Colon (tissue), 2 donors: ENCODE measurements at regions not wholly inside any gene's neighbourhood (a gene's known extent, or its start where the extent isn't known, plus 50 kb on each side); places are given as distances from the start of the nearest gene placed in this dataset.
"Not testable (repeated sequence)": the region's sequence is repeated elsewhere in the genome, so short reads cannot be mapped to it uniquely, and the experiment has no call there.

Source experiments
- FAIRE-seq: peaks from 2 replicates; lab custom pipeline; 2012; peaks lifted over from hg19 to GRCh38; lab: Jason Lieb, UNC
- donor health status: control.
- donor health status: control.

DNA sequence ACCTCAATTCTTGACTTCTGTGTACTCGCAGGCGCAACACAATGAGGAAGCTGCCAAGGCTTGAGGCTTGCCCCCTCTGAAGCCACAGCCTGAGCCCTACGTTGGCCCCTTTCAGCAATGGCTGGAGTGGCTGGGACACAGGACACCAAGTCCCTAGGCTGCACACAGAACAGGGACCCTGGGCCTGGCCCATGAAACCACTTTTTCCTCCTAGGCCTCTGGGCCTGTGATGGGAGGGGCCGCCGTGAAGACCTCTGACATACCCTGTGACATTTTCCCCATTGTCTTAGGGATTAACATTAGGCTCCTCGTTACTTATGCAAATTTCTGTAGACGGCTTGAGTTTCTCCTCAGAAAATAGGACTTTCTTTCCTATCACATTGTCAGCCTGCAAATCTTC, 507.2 kb upstream of the ZNF608 start:
- FAIRE-seq: not testable (repeated sequence)

DNA sequence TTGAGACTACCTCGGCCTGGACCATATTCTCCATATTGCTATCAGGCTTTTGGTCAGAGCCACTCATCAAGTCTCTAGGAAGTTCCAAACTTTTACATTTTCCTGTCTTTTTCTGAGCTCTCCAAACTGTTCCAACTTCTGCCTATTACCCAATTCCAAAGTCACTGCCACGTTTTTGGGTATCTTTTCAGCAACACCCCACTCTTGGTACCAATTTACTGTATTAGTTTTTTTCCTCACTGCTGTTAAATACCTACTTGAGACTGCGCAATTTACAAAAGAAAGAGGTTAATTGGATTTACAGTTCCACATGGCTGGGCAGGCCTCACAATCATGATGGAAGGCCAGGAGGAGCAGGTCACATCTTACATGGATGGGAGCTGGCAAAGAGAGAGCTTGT, 507.8 kb upstream of the ZNF608 start:
- no peak for FAIRE-seq

DNA sequence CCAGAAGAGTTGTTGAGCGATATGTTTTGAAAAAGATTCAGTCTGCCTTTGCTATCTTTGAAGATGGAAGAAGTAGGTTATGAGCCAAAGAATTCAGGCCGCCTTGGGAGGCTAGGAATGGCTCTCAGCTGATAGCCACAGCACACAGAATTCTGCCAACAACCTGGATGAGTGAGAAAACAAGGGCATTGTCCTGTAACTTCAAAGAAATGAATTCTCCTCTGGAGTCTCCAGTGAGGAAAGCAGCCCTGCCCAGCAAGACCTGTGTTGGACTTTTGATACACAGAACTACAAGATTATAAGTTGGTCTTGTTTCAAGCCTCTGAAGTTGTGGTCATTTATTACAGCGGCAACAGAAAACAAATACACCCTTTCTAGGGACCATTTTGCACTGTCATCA, 509.9 kb upstream of the ZNF608 start:
- no peak for FAIRE-seq

DNA sequence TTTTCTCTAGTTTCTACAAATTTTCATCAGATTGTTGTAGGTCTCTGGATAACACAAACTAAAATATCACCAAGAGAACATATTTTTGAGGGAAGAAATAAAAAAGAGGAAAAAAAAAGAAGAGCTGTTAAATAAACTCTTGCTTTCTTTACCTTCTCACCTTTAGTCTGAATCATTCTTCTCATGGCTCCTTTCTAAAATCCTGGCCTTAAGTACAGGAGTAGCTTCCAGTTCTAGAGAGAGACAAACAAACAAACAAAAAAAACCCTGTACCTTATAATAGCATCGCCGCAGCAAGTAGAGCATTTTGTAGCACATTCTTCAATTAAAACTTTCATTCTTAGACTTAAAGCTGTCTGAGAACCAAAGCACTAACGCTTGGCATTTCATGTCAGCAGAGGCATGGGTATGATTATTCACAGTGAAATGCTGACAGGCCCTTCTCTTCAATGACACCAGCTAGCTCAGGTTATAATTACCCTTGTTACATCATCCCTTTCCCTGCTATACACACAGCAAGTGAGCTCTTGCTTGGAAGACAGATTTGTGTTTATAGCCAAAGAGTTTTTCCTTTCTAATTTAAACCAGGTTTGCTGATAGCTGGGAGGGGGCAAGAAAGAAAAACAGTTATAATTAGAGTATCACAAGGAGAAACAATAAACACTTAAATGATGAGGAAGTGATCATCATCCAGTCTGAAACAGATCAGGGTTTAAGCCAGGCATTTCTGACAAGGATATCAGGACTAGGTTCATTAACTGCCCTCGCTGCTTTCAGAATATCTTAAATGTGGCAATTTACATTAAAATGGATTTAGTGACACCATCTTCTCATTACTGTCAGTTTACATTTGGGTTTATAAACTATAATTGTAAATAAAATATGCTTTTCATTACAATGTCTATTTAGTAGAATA, 510.9 kb upstream of the ZNF608 start:
- FAIRE-seq: no peak

DNA sequence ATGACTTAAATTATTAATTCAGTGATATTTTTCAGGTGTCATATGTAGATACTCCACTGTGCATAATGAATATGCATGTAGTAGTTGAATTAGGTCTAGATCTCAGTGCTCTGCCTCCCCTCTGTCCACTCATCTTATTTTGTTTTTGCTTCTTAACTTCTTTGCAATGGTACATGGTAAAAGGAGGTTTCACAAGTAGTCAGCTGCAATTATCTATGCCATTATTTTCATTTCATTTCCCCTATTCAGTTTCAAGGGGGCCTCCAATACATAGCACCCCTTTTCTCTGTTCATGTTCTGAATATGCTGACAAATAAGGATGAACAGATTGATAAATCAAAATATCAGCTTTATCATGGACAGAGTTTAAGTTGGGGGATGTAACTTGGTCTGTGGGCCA, 511.6 kb upstream of the ZNF608 start:
- no peak for FAIRE-seq

DNA sequence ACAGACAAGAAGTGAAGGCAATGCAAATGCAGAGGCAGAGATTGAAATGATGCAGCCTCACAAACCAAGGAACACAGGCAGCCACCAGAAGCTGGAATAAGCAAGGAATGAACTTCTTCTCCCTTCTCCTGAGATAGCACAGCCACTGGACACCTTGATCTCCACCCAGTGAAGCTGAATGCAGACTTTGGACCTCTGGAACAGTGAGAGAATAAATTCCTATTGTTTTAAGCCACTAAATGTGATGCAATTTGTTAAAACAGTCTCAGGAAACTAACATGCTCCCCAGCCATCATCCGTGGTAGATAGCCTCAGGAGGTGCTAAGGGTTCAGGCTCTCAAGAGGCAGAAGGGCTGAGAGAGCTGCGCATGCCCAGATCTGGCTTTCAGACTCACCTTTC, 512.2 kb upstream of the ZNF608 start:
- FAIRE-seq: no peak

DNA sequence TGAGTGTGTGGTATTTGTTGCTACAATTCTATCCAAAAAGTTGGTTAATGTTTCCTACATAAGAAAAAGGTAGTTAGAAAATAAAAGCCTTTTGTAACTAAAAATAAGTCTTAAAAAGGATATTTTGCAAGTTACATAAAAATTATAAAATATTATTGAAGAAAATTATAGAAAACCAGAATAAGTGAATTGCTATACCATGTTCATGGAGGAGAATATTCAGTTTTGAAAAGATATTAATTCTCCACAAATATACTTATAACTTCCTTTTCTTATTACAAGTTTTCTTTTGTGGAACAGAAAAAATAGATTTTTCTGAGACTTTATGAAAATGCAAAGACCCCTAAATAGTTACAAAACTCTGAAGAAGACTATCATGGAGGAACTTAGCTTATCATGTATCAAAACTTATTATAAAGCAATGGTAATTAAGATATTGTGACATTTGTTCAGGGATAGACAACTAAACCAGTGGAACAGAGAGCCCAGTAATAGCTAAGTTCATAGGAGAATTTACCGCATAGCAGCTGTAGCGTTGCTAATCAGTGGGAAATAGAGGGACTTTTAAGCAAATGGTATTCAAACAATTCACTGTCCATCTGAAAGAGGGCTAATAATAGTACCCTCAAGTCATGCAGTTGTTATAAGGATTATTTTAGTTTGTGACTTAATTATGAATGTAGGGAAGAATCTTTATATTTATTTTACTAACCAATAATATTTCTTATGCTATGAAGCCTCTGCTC, 515.2 kb upstream of the ZNF608 start:
- no peak for FAIRE-seq

DNA sequence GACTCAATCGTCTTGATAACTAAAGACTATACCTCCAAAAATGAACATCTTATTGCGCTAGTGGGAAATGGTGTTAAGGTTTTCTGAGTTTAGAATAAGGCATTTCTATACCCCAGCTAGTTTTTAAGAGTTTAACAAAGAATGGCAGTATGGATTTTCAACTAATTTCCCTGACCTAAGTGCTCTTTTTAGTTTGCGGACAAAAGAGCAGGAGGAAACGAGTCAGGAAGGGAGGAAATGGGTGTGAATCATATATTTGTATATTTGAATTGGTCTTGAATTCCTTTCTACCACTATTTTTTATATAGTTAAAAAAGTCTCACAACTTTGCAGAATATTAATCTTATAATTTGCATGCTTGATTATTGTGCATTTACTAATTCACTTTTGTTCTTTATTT, 516.3 kb upstream of the ZNF608 start:
- FAIRE-seq: no peak

DNA sequence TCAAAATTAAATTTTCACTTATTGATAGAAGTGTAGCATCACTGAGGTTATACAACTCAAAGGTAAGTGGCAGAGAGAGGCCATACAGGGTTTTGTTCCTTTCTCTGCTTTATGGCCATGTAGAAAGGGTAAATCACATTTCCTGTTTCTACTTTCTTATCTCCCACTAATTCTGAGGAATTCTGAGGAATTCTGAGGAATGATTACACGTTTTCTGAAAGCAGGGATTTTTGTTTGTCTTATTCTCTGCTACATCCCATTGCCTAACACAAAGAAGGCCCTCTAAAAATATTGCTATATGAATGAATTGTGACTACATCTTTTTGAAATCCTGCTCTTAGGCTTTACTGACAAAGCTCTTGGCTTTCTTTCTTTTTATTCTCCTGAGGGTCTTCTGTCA, 516.9 kb upstream of the ZNF608 start:
- no peak for FAIRE-seq

DNA sequence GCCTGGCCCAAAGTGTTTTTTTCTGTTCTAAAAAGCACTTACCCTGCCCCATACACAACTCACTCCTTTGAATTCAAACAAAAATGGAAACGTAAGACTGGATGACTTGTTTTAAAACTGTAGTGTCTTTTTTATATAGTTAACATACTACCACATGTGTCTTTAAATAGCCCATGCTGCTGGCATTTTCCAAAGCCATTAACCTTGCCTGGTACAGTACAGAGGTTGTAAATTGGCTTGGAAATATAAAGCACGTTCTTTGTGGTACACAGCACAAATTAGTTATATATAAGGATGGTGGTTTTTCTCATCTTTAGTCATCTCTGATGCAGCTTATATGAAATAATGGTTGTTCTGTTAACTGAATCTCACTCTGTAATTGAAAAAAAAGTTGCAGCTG, 519.7 kb upstream of the ZNF608 start:
- FAIRE-seq: no peak

DNA sequence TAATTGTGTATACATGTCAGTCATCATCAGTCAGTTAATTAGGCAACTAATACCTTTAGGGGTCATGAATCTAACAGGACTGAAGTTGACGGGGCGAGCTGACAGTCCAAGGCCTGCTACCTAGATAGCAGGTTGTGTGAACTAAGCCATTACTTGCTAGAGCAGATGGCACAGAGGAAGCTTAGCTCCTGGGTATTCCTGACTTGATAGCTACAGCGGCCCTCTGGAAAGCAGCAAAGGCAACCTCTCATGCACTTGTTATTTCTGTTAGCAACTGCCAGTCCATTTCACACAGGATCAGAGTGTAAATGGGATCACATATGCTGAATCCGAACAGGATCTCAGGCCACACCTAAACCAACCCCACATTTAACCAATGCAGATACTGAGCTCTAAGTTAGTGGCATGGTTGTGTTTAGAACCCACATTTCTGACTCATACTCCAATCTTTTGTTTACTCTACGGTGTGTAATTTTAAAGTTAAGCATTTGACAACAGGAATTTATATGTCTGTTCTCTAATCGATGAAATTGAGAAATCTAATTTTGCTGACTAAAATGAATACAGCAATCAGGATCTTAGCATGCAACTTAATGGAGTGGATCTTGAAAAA, 521.3 kb upstream of the ZNF608 start:
- FAIRE-seq: no peak

DNA sequence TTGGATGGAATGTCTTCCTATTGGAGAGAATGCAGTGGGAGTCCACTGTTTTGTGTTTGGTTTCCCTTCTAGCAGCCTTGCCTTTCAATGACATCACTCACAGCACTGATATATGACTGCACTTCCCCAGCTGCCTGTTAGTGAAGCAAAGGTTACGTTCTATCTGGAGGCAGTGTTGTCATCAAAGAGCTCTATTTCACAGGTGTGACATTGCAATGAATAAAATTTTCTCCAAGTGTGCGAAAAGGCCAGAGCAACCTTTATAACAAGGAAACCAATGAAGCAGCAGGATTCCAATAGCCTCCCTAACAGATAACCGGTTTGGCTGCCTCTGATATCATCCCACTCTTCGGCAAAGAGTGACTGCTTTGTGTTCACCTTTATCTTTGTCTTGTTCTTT, 523.5 kb upstream of the ZNF608 start:
- no peak for FAIRE-seq

DNA sequence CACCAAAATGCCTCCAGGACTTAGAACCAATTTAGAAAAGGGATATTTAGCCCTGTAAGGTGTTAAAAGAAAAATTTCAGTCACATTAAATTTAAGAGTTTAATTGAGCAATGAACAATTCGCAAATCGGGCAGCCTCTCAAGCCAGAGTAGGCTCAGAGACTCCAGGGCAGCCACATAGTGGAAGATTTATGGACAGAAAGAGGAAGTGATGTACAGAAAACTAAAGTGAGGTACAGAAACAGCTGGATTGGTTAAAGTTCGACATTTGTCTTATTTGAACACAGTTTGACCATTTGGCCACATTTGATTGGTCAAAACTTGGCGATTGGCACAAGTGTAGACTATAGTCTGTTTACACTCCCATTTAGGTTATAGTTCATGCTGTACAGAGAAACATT, 525.9 kb upstream of the ZNF608 start:
- no peak for FAIRE-seq

DNA sequence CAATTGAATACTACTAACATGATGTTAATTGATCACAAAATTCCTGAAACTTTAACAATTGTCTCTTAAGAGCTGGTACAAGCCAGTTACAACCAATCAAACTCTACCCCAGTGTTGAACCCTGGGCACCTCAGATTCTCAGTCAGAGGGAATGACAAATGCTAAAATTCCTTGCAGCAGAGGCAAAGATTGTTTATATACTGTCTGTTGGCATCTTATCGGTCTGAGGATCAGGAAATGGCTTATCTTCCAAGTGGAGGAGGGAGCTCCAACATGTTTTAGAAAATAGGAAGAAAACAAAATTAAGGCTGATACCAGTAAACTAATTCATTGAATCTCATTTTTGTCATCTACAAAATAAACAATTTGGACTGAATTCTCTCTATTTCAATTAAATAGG, 527.8 kb upstream of the ZNF608 start:
- FAIRE-seq: no peak

DNA sequence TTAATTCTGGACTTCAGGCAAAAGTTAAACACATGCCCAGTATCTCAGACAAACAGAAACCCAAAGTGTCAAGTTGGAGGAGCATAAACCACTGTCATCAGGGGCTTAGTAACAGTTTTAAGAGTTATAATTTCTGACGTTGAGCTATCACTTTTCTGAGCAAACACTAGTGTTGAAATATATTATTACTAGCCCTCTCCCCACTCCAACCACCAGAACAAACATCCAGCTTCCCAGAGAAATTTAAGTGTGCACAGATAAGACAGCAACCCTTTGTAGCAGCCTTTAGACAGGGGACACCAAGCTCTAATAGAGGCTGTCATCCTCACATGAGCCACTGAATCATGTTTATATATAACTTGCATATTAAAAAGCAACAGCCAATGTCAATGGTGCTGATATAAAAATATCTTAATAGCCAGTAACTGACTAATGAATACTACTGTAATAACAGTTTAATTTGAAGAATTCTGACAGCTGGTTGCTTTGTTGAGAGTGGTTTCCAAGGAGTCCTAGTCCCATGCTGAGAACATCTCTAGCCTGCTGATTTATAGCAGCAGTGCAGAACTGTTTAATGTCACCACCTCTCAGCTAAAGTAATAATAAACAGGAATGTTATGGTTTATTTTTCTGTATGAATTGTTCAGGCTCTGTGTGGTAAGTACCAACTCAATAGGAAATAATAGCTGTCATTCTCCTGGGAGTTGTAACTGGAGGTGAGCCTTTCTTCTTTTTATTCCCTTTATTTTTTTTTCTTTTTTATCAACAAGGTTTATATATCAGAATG, 528.7 kb upstream of the ZNF608 start:
- no peak for FAIRE-seq

DNA sequence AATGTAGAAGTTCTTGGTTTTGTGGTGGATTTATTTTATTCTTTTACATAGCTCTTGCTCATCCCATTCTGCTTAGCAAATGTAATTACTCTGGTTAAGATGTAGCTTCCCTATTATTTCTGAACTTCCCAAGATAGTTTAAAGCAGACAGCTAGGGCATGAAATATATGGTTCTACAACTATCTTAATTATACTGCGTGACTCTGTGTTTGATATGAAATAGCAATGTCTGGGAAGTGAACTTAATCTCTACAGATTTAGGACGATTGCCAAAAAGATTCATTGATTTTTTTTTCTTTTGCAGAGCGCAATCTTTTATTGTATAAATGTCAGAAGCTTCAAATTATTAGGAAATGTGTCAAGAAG, 529.3 kb upstream of the ZNF608 start:
- no peak for FAIRE-seq

DNA sequence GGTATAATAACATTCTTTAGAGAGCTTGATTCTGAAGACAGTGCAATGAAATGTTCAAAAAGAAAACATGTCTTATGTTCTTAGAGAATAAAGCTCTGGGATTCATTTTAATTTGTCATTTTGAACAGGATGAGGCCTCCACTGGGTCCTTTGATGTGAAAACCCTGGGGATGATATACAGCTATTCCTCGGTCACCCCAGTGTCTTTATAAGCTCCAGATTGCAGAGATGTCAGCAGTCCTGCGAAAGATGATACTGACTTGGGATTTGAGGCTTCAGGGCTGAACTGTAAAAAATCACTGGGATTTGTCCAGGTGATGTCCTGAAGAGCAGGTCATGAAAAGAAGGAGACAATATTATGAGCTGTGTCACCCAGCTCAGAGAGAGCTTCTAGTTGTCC, 529.7 kb upstream of the ZNF608 start:
- FAIRE-seq: no peak

DNA sequence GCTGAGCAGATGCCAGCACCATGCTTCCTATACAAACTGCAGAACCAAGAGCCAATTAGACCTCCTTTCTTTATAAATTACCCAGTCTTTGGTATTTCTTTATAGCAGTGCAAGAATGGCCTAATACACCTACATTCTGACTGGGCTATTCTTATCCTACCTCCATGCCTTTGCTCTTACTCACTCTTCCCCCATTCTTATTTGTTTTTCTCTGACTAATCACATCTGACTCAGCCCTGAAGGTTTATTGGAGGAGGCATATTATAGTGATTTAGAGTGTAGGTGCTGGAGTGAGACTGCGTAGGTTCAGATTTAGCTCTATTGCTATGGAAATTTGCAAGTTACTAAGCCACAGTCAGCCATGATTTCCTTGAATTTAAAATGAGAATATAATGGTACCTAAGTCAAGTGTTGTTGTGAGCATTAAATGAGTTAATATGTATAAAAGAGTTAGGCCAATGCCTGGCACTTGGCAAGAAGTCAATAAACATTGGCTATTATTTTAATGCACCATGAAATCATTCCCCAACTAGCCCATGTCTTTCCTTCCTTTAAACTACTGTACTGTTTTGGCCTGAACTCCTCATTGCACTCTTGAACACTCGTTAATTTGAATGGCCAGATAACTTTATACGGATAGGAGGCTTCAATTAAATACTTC, 531.2 kb upstream of the ZNF608 start:
- no peak for FAIRE-seq

DNA sequence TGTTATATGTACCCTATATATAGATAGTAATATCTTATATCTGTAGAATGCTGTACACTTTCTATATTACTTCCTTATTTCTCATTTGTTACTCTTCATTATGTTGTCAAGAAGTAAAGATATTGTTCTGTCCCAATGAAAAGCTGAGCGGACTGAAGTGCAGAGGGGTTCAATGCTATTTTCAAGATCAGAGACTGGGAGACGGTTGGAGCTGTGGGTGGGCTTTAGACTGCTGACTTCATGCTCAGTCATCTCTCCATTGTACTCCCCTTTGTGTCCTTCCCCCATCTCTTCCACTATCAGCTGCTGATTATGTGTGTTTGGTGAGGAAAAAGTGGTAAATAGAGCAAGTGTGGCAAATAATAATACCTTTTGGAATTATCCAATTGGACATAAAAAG, 532.3 kb upstream of the ZNF608 start:
- FAIRE-seq: no peak

DNA sequence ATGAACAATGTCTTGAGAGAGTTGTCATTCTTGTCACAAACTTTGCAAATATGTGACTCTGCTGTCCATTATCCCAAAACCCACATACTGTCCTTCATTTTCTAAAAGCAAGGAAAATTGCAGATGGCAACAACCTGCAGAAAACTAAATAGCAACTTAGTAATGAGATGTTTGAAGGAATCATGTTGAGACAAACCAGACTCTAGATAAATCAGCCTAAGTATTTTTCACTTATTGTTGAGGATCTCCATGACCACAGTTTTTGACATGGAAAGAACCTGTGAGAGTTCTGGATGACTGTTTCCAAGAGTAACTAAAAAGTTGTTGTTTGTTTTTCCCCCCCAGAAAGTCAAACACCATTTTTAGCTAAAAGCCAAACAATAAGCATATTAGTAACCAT, 535.2 kb upstream of the ZNF608 start:
- no peak for FAIRE-seq

DNA sequence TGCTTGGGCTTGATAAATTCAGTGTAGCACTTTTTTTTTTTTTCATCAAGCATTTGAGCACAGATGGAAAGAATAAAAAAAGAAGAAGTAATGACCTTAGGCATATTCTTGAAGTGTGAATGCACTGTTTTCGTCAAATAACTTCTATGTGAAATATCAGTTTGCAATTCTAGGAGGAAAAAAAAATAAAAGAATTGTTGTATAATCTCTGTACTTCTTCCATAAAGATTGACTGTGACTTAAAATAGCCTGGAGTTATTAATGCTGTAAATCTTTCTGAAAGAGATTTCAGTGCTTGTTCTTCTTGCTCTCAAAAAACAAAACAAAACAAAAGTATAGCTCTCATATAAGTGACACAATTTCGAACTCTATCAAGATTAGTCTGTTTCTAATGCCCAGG, 536.9 kb upstream of the ZNF608 start:
- no peak for FAIRE-seq

DNA sequence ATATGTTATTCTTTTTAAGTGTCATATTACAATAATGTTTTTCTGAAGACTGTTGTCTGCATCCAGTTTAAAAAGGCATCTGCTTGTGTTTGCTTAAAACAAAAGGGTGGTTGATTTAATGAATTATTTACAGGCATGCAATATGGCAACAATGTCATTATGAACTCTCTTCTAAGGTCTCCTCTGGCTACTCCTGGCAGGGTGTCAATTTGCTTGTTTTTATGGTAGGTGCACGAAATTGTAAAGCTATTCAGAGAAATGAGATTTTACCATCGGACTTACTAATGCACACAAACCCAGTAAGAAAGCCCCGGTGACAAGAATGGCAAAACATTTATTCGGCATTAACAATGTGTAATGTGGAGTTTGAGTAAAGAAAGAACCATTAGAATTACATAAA, 539.8 kb upstream of the ZNF608 start:
- no peak for FAIRE-seq
